DND-41 (cell line): ENCODE measurements at regions not wholly inside any gene's neighbourhood (a gene's known extent, or its start where the extent isn't known, plus 50 kb on each side); places are given as distances from the start of the nearest gene placed in this dataset.

Experiments used
- EZH2 ChIP-seq: IDR thresholded peaks from 3 replicates; pipeline ENCODE4 v1.6.1; 2012; ENCODE audit warnings: borderline replicate concordance, low read depth, mild to moderate bottlenecking, moderate library complexity, low read length, inconsistent platforms; ENCODE audit not compliant: severe bottlenecking
- TF ChIP-seq, protein P1 (sequence below): IDR thresholded peaks from 2 replicates; pipeline ENCODE4 v1.5.1; 2012; ENCODE audit warnings: borderline replicate concordance, low read length, moderate library complexity, mild to moderate bottlenecking; ENCODE audit not compliant: poor library complexity, severe bottlenecking; ENCODE audit errors: extremely low read depth

DNA sequence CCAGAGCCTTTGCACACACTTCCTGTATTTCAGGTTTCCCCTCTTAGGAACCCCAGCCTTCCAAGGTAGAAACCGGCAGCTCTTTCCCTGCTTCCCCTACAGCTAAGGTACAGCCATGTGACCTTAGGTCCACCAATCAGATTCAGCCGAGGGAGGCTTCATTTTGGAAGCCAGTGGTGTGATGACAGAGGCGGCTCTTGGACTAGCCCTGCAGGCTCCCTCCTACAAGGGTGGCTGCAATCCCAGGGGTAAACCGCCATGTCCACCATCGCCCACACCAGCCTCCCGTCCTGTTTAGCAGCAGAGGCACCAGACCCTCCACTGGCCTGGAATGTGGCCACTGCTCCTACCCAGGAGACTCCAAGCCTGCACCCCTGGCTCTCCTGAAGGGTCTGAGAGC, 65.6 kb downstream of the SERPINA3 start:
- TF ChIP-seq, protein P1, sequence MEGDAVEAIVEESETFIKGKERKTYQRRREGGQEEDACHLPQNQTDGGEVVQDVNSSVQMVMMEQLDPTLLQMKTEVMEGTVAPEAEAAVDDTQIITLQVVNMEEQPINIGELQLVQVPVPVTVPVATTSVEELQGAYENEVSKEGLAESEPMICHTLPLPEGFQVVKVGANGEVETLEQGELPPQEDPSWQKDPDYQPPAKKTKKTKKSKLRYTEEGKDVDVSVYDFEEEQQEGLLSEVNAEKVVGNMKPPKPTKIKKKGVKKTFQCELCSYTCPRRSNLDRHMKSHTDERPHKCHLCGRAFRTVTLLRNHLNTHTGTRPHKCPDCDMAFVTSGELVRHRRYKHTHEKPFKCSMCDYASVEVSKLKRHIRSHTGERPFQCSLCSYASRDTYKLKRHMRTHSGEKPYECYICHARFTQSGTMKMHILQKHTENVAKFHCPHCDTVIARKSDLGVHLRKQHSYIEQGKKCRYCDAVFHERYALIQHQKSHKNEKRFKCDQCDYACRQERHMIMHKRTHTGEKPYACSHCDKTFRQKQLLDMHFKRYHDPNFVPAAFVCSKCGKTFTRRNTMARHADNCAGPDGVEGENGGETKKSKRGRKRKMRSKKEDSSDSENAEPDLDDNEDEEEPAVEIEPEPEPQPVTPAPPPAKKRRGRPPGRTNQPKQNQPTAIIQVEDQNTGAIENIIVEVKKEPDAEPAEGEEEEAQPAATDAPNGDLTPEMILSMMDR, result no peak
- no peak for TF ChIP-seq EZH2
